Neural progenitor cell (in vitro differentiated cells): ENCODE measurements at regions not wholly inside any gene's neighbourhood (a gene's known extent, or its start where the extent isn't known, plus 50 kb on each side); places are given as distances from the start of the nearest gene placed in this dataset.

Source experiments
- DNase-seq: peaks from one replicate; pipeline ENCODE4 v3.0.0-alpha.2; 2016; ENCODE audit warnings: low spot score
- H2AFZ ChIP-seq: fragments of 200-600 bp; sonication (generic); replicated peaks from 2 replicates; pipeline ENCODE4 v1.6.1; 2016; ENCODE audit warnings: antibody characterized with exemption
- H3F3A ChIP-seq: fragments of 200-600 bp; sonication (generic); 2 replicates; pipeline ENCODE4 v1.6.1; 2016; ENCODE audit warnings: antibody characterized with exemption, low read depth
- H3K27ac ChIP-seq: fragments of 200-600 bp; sonication (generic); 2 replicates; pipeline ENCODE4 v1.5.1; 2016; ENCODE audit warnings: mild to moderate bottlenecking
- H3K27me3 ChIP-seq: fragments of 200-600 bp; sonication (generic); 2 replicates; pipeline ENCODE4 v1.6.1; 2016; ENCODE audit warnings: mild to moderate bottlenecking, moderate library complexity
- H3K36me3 ChIP-seq: fragments of 200-600 bp; sonication (generic); 2 replicates; pipeline ENCODE4 v1.5.1; 2016
- H3K4me1 ChIP-seq: fragments of 200-600 bp; sonication (generic); 2 replicates; pipeline ENCODE4 v1.6.1; 2016; ENCODE audit warnings: mixed run types
- H3K4me2 ChIP-seq: fragments of 200-600 bp; sonication (generic); 2 replicates; pipeline ENCODE4 v1.6.1; 2016
- H3K4me3 ChIP-seq: fragments of 200-600 bp; sonication (generic); 2 replicates; pipeline ENCODE4 v1.5.1; 2016
- H3K79me2 ChIP-seq: fragments of 200-600 bp; sonication (generic); 2 replicates; pipeline ENCODE4 v1.6.1; 2016; ENCODE audit warnings: low read depth
- H3K9ac ChIP-seq: fragments of 200-600 bp; sonication (generic); 2 replicates; pipeline ENCODE4 v1.6.1; 2016
- H3K9me3 ChIP-seq: fragments of 200-600 bp; sonication (generic); 2 replicates; pipeline ENCODE4 v1.5.1; 2016; ENCODE audit warnings: low read depth
- H4K20me1 ChIP-seq: fragments of 200-600 bp; sonication (generic); 2 replicates; pipeline ENCODE4 v1.6.1; 2016; ENCODE audit warnings: low read depth
- H3K27ac Mint-ChIP-seq: 3 replicates; pipeline ENCODE4 v1.8.0; 2021; ENCODE audit warnings: mixed read lengths
- H3K27me3 Mint-ChIP-seq: 2 replicates; pipeline ENCODE4 v1.8.0; 2022; ENCODE audit warnings: low read depth, mild to moderate bottlenecking, inconsistent platforms, moderate library complexity, mixed read lengths; ENCODE audit not compliant: insufficient read depth
- H3K36me3 Mint-ChIP-seq: 3 replicates; pipeline ENCODE4 v1.8.0; 2021; ENCODE audit warnings: mixed read lengths
- H3K4me1 Mint-ChIP-seq: 3 replicates; pipeline ENCODE4 v1.8.0; 2021; ENCODE audit warnings: mixed read lengths
- H3K4me3 Mint-ChIP-seq: 3 replicates; pipeline ENCODE4 v1.8.0; 2021; ENCODE audit warnings: mild to moderate bottlenecking, moderate library complexity, mixed read lengths
- H3K9me3 Mint-ChIP-seq: 3 replicates; pipeline ENCODE4 v1.8.0; 2020; ENCODE audit warnings: mixed read lengths
- EZH2 ChIP-seq: fragments of 200-600 bp; sonication (generic); IDR thresholded peaks from 2 replicates; pipeline ENCODE4 v1.6.1; 2017; ENCODE audit warnings: antibody characterized with exemption, mild to moderate bottlenecking, moderate library complexity
- EZH2phosphoT487 ChIP-seq: fragments of 200-600 bp; sonication (generic); IDR thresholded peaks from 2 replicates; pipeline ENCODE4 v1.6.1; 2017; ENCODE audit warnings: antibody characterized with exemption
- TF ChIP-seq, protein P1 (sequence below): fragments of 200-600 bp; sonication (generic); IDR thresholded peaks from 2 replicates; pipeline ENCODE4 v1.5.1; 2017; ENCODE audit warnings: antibody characterized with exemption, mild to moderate bottlenecking

DNA sequence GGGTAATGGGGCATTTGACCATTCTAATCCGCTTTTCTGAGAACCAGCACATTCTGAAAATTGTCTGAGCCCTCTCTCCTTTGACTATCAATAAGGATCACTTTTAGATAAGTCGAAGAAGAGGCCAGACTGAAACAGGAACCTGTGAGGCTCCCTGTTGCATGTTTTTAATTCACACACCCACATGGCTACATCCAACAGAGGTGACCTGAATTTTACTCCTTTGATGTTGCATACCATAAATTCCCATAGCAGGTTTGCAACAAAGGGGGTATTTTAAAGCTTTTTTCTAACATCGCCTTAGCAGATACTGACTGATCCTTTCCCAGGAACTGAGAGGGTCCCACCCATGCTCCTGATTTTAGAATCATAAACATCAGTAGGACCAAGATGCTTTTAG, 450.8 kb downstream of the USP25 start:
- Histone ChIP-seq H3K27ac (no peak overlapping the region), H3K9ac (no peak overlapping the region), H3K4me3 (no peak overlapping the region), H4K20me1 (no peaks in the 10 kb centered on the region), H3K79me2 (no peaks in the 10 kb centered on the region), H3K9me3 (no peaks in the 10 kb centered on the region), H2AFZ (no peak overlapping the region), H3K27me3 (no peaks in the 10 kb centered on the region), H3K4me2 (no peak overlapping the region), H3K4me1 (peaks cover 2% of the 10 kb centered on the region), H3F3A (no peaks in the 10 kb centered on the region), H3K36me3 (no peaks in the 10 kb centered on the region)
- Mint-ChIP-seq H3K27me3 (peaks cover 3% of the 10 kb centered on the region), H3K4me3 (no peak overlapping the region), H3K36me3 (no peaks in the 10 kb centered on the region), H3K27ac (peak overlapping the region; percentile 79), H3K4me1 (peaks cover 39% of the 10 kb centered on the region), H3K9me3 (no peaks in the 10 kb centered on the region)
- TF ChIP-seq, protein P1, sequence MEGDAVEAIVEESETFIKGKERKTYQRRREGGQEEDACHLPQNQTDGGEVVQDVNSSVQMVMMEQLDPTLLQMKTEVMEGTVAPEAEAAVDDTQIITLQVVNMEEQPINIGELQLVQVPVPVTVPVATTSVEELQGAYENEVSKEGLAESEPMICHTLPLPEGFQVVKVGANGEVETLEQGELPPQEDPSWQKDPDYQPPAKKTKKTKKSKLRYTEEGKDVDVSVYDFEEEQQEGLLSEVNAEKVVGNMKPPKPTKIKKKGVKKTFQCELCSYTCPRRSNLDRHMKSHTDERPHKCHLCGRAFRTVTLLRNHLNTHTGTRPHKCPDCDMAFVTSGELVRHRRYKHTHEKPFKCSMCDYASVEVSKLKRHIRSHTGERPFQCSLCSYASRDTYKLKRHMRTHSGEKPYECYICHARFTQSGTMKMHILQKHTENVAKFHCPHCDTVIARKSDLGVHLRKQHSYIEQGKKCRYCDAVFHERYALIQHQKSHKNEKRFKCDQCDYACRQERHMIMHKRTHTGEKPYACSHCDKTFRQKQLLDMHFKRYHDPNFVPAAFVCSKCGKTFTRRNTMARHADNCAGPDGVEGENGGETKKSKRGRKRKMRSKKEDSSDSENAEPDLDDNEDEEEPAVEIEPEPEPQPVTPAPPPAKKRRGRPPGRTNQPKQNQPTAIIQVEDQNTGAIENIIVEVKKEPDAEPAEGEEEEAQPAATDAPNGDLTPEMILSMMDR: no peak
- TF ChIP-seq EZH2phosphoT487: no peak
- TF ChIP-seq EZH2: no peak
- no peak for DNase-seq

DNA sequence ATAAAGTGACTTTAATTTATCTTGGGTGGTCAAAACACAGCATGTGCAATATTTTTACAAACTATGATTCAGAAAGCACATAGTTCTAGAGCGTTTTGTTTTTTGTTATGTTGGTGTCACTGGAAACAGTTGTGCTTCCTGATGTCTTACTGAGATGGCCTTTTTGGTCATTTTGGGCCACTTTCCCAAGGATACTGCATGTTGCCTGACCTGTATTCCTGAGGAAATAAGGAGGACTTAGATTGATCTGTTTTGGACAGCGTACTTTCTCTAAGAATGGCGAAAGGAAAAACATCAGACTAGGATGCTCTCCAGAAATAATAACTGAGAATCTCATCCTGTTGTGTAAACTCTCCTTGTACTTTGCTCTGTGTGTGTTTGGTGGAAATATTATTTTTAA, 451.2 kb downstream of the USP25 start:
- Histone ChIP-seq H3K27me3 (no peaks in the 10 kb centered on the region), H3K4me1 (peaks cover 6% of the 10 kb centered on the region), H3K4me2 (no peak overlapping the region), H3K9ac (no peak overlapping the region), H3K27ac (no peak overlapping the region), H2AFZ (no peak overlapping the region), H3K79me2 (no peaks in the 10 kb centered on the region), H3K36me3 (no peaks in the 10 kb centered on the region), H3K4me3 (no peak overlapping the region), H3K9me3 (no peaks in the 10 kb centered on the region), H4K20me1 (no peaks in the 10 kb centered on the region), H3F3A (no peaks in the 10 kb centered on the region)
- TF ChIP-seq EZH2phosphoT487: no peak
- TF ChIP-seq EZH2: no peak
- Mint-ChIP-seq H3K36me3 (no peaks in the 10 kb centered on the region), H3K27me3 (peaks cover 3% of the 10 kb centered on the region), H3K4me1 (peaks cover 43% of the 10 kb centered on the region), H3K27ac (peak overlapping the region; percentile 79), H3K9me3 (no peaks in the 10 kb centered on the region), H3K4me3 (no peak overlapping the region)
- no peak for DNase-seq

DNA sequence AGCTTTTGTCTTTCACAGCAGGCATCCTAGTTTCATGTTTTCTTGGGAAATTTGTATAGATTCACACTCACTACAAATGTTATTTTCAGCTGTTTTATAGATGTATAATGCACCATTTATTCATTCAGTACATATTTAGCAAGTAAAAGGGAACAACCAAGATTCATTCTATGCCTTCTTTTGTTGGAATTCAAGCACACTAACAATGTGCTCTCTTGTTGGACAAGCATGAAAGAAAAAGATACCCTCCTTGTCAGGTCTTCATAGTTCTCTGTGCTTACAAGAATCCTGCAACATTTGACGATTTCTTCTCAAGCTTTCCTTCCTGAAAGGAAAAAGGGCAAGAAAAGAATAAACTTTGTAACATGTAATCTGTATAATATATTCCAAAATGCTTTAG, 456.0 kb downstream of the USP25 start:
- Histone ChIP-seq H3K4me1 (peaks cover 6% of the 10 kb centered on the region), H3K9ac (no peak overlapping the region), H3K9me3 (no peaks in the 10 kb centered on the region), H3K27ac (no peak overlapping the region), H3K36me3 (no peaks in the 10 kb centered on the region), H3K27me3 (no peaks in the 10 kb centered on the region), H2AFZ (no peak overlapping the region), H3K4me2 (no peak overlapping the region), H4K20me1 (no peaks in the 10 kb centered on the region), H3F3A (no peaks in the 10 kb centered on the region), H3K79me2 (no peaks in the 10 kb centered on the region), H3K4me3 (no peak overlapping the region)
- Mint-ChIP-seq H3K4me3 (no peak overlapping the region), H3K4me1 (peaks cover 33% of the 10 kb centered on the region), H3K36me3 (no peaks in the 10 kb centered on the region), H3K27me3 (peaks cover 5% of the 10 kb centered on the region), H3K27ac (no peak overlapping the region), H3K9me3 (peaks cover 3% of the 10 kb centered on the region)
- DNase-seq: no peak
- TF ChIP-seq, protein P1: no peak
- TF ChIP-seq EZH2phosphoT487: no peak
- no peak for TF ChIP-seq EZH2

- H3K9me3 Mint-ChIP-seq: peaks cover 6% of the 10 kb centered on the region
- Histone ChIP-seq H4K20me1 (no peaks in the 10 kb centered on the region), H3K4me1 (peaks cover 6% of the 10 kb centered on the region), H2AFZ (no peak overlapping the region), H3K4me3 (no peak overlapping the region), H3K9me3 (no peaks in the 10 kb centered on the region), H3K36me3 (no peaks in the 10 kb centered on the region), H3K79me2 (no peaks in the 10 kb centered on the region), H3K9ac (no peak overlapping the region), H3K27me3 (no peaks in the 10 kb centered on the region), H3K27ac (no peak overlapping the region), H3K4me2 (no peak overlapping the region), H3F3A (no peaks in the 10 kb centered on the region)
- H3K27ac Mint-ChIP-seq: no peak overlapping the region
- no peak for TF ChIP-seq EZH2phosphoT487
- TF ChIP-seq, protein P1: no peak
- TF ChIP-seq EZH2: no peak
- peaks cover 29% of the 10 kb centered on the region for H3K4me1 Mint-ChIP-seq
- no peak for DNase-seq
- H3K27me3 Mint-ChIP-seq: peaks cover 5% of the 10 kb centered on the region
- no peak overlapping the region for H3K4me3 Mint-ChIP-seq
- H3K36me3 Mint-ChIP-seq: no peaks in the 10 kb centered on the region
Measured at GRCh38 chr21:16186742-16187141, 457.0 kb downstream of the USP25 start.
